SU-DHL-6 (cell line): ENCODE measurements at regions not wholly inside any gene's neighbourhood (a gene's known extent, or its start where the extent isn't known, plus 50 kb on each side); places are given as distances from the start of the nearest gene placed in this dataset.

Experiments
- H2AFZ ChIP-seq: fragments of 200-600 bp; sonication (generic); 2 replicates; pipeline ENCODE4 v1.6.1; 2014; ENCODE audit warnings: low read depth, mild to moderate bottlenecking, moderate library complexity, mixed read lengths, antibody characterized with exemption, low read length; ENCODE audit not compliant: severe bottlenecking
- H3F3A ChIP-seq: fragments of 200-600 bp; shearing (Covaris generic); 2 replicates; pipeline ENCODE4 v1.6.0; 2016; ENCODE audit warnings: antibody characterized with exemption, mild to moderate bottlenecking; ENCODE audit not compliant: insufficient read depth
- H3K27ac ChIP-seq: fragments of 200-600 bp; sonication (generic); 2 replicates; pipeline ENCODE4 v1.5.1; 2016; ENCODE audit warnings: low read depth, mild to moderate bottlenecking, low read length, moderate library complexity, mixed read lengths
- H3K27me3 ChIP-seq: fragments of 200-600 bp; sonication (generic), shearing (Covaris generic); 2 replicates; pipeline ENCODE4 v1.6.0; 2014; ENCODE audit warnings: mild to moderate bottlenecking, low read length
- H3K36me3 ChIP-seq: fragments of 200-600 bp; sonication (generic); 2 replicates; pipeline ENCODE4 v1.6.1; 2014; ENCODE audit warnings: mild to moderate bottlenecking, low read length, mixed read lengths
- H3K4me2 ChIP-seq: fragments of 300-600, 200-600 bp; shearing (Covaris generic), sonication (generic); 2 replicates; pipeline ENCODE4 v1.6.0; 2014; ENCODE audit warnings: low read length, low read depth, mild to moderate bottlenecking; ENCODE audit not compliant: poor library complexity, severe bottlenecking
- H3K4me3 ChIP-seq: fragments of 200-600 bp; sonication (generic); 2 replicates; pipeline ENCODE4 v1.5.1; 2014; ENCODE audit warnings: antibody characterized with exemption, low read length, mild to moderate bottlenecking, mixed read lengths; ENCODE audit not compliant: insufficient read depth, poor library complexity, severe bottlenecking
- H3K79me2 ChIP-seq: fragments of 200-600 bp; sonication (generic); 2 replicates; pipeline ENCODE4 v1.6.1; 2014; ENCODE audit warnings: mild to moderate bottlenecking, low read length, moderate library complexity; ENCODE audit not compliant: insufficient read depth
- H3K9ac ChIP-seq: fragments of 200-600 bp; sonication (generic); 2 replicates; pipeline ENCODE4 v1.7.0; 2014; ENCODE audit warnings: mild to moderate bottlenecking, low read length
- H3K9me2 ChIP-seq: fragments of 200-600 bp; sonication (generic); replicated peaks from 2 replicates; pipeline ENCODE4 v1.6.1; 2014; ENCODE audit warnings: low read length; ENCODE audit not compliant: insufficient read depth
- H3K9me3 ChIP-seq: fragments of 200-600 bp; sonication (generic); 2 replicates; pipeline ENCODE4 v1.6.1; 2014; ENCODE audit warnings: low read length, mixed read lengths; ENCODE audit not compliant: insufficient read depth
- H4K20me1 ChIP-seq: fragments of 200-600 bp; sonication (generic); 2 replicates; pipeline ENCODE4 v1.6.1; 2014; ENCODE audit warnings: low read depth, mild to moderate bottlenecking, antibody characterized with exemption, low read length, moderate library complexity, mixed read lengths
- CTCF ChIP-seq: fragments of 200-600 bp; sonication (generic); IDR thresholded peaks from one replicate; pipeline ENCODE4 v1.5.1; 2017; ENCODE audit warnings: antibody characterized with exemption, mild to moderate bottlenecking, low read length, moderate library complexity; ENCODE audit not compliant: insufficient read depth, poor library complexity, severe bottlenecking
- EZH2phosphoT487 ChIP-seq: fragments of 200-600 bp; sonication (generic), shearing (Covaris generic); conservative IDR thresholded peaks from 2 replicates; pipeline ENCODE4 v1.6.1; 2018; ENCODE audit warnings: mild to moderate bottlenecking, antibody characterized with exemption, low read length, moderate library complexity, mixed read lengths

DNA sequence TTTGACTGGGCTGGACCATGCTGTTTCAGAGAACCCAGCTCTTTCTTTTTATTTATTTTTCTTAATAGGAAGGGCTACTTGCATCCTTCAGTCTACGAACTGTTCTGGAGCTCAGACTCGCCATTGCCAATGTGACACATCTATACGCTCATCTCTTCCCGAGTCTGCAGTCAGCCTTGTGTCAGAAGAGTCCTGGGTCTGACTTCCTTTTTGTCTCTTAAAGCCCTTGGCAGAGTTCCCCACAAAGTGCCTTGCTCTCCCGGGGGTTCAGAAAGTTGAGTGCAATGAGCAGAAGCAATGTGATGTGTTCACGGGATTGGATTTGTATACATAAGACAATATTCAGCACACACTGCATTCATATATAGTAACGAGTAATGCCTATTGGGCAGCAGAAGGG is 140.4 kb downstream of the ATPSCKMT start:
- no peak overlapping the region for H3K9ac ChIP-seq
- no peak overlapping the region for H3K27ac ChIP-seq
- H3K4me3 ChIP-seq = no peak overlapping the region
- no peak overlapping the region for H2AFZ ChIP-seq
- no peaks in the 10 kb centered on the region for H3K27me3 ChIP-seq
- H3K9me2 ChIP-seq = no peaks in the 10 kb centered on the region
- no peaks in the 10 kb centered on the region for H3K36me3 ChIP-seq
- H3K4me2 ChIP-seq = no peak overlapping the region
- H3F3A ChIP-seq = no peaks in the 10 kb centered on the region
- no peaks in the 10 kb centered on the region for H4K20me1 ChIP-seq
- H3K79me2 ChIP-seq = no peaks in the 10 kb centered on the region
- no peak for TF ChIP-seq CTCF
- no peak for TF ChIP-seq EZH2phosphoT487
- no peaks in the 10 kb centered on the region for H3K9me3 ChIP-seq

GRCh38 chr5:10106806-10107205 is 142.9 kb downstream of the ATPSCKMT start:
- Histone ChIP-seq H3K27me3 (no peaks in the 10 kb centered on the region), H3K36me3 (no peaks in the 10 kb centered on the region), H3K27ac (no peak overlapping the region), H3K4me3 (no peak overlapping the region), H2AFZ (no peak overlapping the region), H3K79me2 (no peaks in the 10 kb centered on the region), H3K9me3 (no peaks in the 10 kb centered on the region), H4K20me1 (no peaks in the 10 kb centered on the region), H3K4me2 (no peak overlapping the region), H3K9me2 (no peaks in the 10 kb centered on the region), H3K9ac (no peak overlapping the region), H3F3A (no peaks in the 10 kb centered on the region)
- TF ChIP-seq EZH2phosphoT487 (no peak), CTCF (no peak)

DNA sequence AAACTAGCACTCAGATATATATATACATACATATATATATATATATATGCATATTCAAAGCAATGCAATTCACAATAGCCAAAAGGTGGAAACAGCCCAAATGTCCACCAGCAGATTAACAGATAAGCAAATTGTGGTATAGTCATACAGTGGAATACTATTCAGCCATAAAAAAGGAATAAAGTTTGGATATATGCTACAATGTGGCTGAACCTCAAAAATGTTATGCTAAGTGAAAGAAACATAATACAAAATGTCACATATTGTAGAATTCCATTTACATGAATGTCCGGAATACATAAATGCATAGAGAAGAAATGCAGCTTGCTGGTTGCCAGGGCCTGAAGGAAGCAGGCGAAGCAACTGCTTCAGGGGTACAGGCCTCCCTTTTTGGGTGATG is 143.4 kb downstream of the ATPSCKMT start:
- Histone ChIP-seq H3K4me2 (no peak overlapping the region), H3K9me2 (no peaks in the 10 kb centered on the region), H3K36me3 (no peaks in the 10 kb centered on the region), H3K27me3 (no peaks in the 10 kb centered on the region), H3K4me3 (no peak overlapping the region), H3K9me3 (no peaks in the 10 kb centered on the region), H3F3A (no peaks in the 10 kb centered on the region), H4K20me1 (no peaks in the 10 kb centered on the region), H2AFZ (no peak overlapping the region), H3K79me2 (no peaks in the 10 kb centered on the region), H3K9ac (no peak overlapping the region), H3K27ac (no peak overlapping the region)
- TF ChIP-seq EZH2phosphoT487 (no peak), CTCF (no peak)
